ENCODE measurements at regions not wholly inside any gene's neighbourhood (a gene's known extent, or its start where the extent isn't known, plus 50 kb on each side); places are given as distances from the start of the nearest gene placed in this dataset.
"Not testable (repeated sequence)": the region's sequence is repeated elsewhere in the genome, so short reads cannot be mapped to it uniquely, and the experiment has no call there.

DNA sequence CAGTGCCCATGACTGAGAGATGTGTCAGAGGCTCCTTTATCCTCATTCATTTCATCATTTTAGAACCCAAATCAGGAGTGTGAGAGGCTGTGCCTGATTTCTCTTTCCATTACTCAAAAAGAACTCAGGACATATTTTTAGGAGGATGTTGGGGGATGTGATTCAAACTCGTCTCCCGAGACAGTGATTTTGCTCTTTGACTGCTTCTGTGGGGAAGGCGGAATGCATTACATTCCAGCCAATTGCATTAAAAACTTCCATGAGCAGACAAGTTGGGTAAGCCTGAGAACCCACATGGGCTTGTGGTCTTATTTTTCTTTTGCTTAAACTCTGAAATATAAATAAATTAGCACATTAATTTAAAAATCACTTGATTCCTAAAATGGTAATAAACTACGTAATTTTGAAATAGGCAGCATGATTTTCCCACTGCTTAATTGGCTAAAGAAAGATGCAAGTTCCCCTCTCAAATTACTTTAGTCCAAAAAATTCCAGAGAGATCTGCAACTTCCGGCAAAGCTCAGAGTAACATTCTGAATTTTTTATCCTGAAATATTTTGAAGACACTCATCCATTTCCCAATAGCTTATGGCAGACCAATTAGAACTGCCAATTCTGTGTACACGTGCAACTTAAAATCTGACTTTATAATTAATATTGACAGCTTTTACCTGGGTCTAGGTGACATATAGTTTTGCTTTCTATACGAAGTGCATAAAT, 185.6 kb downstream of the C7orf25 start:
- ChIA-PET CTCF (interaction anchor here (1.2 kb wide), 1 partner anchor 106 kb away, joined by 3 read pairs; no protein-coding TSS in a partner anchor), POLR2A (ENCODE audit: low non-redundant PET) (no interaction called here)
- no peak overlapping the region for H3K27ac ChIP-seq
- DNase-seq (ENCODE audit: low spot score): no peak
- TF ChIP-seq, protein P1, sequence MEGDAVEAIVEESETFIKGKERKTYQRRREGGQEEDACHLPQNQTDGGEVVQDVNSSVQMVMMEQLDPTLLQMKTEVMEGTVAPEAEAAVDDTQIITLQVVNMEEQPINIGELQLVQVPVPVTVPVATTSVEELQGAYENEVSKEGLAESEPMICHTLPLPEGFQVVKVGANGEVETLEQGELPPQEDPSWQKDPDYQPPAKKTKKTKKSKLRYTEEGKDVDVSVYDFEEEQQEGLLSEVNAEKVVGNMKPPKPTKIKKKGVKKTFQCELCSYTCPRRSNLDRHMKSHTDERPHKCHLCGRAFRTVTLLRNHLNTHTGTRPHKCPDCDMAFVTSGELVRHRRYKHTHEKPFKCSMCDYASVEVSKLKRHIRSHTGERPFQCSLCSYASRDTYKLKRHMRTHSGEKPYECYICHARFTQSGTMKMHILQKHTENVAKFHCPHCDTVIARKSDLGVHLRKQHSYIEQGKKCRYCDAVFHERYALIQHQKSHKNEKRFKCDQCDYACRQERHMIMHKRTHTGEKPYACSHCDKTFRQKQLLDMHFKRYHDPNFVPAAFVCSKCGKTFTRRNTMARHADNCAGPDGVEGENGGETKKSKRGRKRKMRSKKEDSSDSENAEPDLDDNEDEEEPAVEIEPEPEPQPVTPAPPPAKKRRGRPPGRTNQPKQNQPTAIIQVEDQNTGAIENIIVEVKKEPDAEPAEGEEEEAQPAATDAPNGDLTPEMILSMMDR (conservative IDR thresholded peaks at IDR 0.05; ENCODE audit: low read depth): no peak

- TF ChIP-seq, protein P1 (conservative IDR thresholded peaks at IDR 0.05; ENCODE audit: low read depth): no peak
- ChIA-PET CTCF (interaction anchor here (0.8 kb wide), 1 partner anchor 782 kb away, joined by 3 read pairs; no protein-coding TSS in a partner anchor), POLR2A (ENCODE audit: low non-redundant PET) (no interaction called here)
- no peak overlapping the region for H3K27ac ChIP-seq
- DNase-seq (ENCODE audit: low spot score): no peak
Observed at GRCh38 chr7:42722716-42723115, 189.2 kb downstream of the C7orf25 start.

- DNase-seq (ENCODE audit: low spot score): no peak
- TF ChIP-seq, protein P1 (conservative IDR thresholded peaks at IDR 0.05; ENCODE audit: low read depth): no peak
- ChIA-PET CTCF (no interaction called here), POLR2A (ENCODE audit: low non-redundant PET) (no interaction called here)
- H3K27ac ChIP-seq: no peak overlapping the region
Observed at GRCh38 chr7:42722198-42722597, 189.7 kb downstream of the C7orf25 start.

GRCh38 chr7:42720991-42721796, 190.7 kb downstream of the C7orf25 start:
- no peak overlapping the region for H3K27ac ChIP-seq
- ChIA-PET CTCF (no interaction called here), POLR2A (ENCODE audit: low non-redundant PET) (no interaction called here)
- no peak for DNase-seq (ENCODE audit: low spot score)
- TF ChIP-seq, protein P1 (conservative IDR thresholded peaks at IDR 0.05; ENCODE audit: low read depth): no peak

- H3K27ac ChIP-seq: no peak overlapping the region
- ChIA-PET CTCF (no interaction called here), POLR2A (ENCODE audit: low non-redundant PET) (no interaction called here)
- TF ChIP-seq, protein P1 (conservative IDR thresholded peaks at IDR 0.05; ENCODE audit: low read depth): no peak
- no peak for DNase-seq (ENCODE audit: low spot score)
Observed at GRCh38 chr7:42720012-42720411, 191.9 kb downstream of the C7orf25 start.

DNA sequence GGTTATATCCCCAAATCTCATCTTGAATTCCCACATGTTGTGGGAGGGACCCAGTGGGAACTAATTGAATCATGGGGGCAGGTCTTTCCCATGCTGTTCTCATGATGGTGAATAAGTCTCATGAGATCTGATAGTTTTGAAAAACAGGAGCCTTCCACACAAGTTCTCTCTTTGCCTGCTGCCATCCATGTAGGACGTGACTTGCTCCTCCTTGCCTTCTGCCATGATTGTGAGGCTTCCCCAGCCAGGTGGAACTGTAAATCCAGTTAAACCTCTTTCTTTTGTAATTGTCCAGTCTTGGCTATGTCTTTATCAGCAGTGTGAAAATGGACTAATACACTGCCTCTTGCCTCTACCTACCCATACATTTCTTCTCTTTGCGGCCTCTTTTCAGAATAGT, 193.4 kb downstream of the C7orf25 start:
- H3K27ac ChIP-seq; CTCF ChIA-PET; POLR2A ChIA-PET (ENCODE audit: low non-redundant PET); DNase-seq (ENCODE audit: low spot score): not testable (repeated sequence)

DNA sequence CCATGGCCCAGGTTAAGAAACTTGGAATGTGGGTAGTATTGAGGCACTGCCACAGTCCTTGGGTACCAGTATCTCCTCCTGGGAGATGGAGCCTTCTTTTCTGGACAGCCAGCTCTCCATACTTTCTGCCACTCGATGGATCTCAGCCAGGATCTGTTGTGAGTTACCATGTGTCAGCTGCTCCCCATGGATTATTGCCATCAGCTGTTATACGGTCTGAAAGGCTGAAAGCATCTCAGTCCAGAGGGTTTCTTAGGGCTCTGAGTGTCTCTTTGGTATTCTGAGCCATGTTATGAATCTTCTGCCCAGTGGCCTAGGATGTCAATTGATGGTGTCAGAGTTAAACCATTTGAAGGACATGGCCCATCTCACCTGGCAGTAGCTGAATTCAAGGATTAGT, 197.5 kb downstream of the C7orf25 start:
- TF ChIP-seq, protein P1 (conservative IDR thresholded peaks at IDR 0.05; ENCODE audit: low read depth): no peak
- CTCF ChIA-PET: interaction anchor here (0.5 kb wide), 1 partner anchor 16 kb away, joined by 4 read pairs; no protein-coding TSS in a partner anchor
- POLR2A ChIA-PET (ENCODE audit: low non-redundant PET): no interaction called here
- no peak for DNase-seq (ENCODE audit: low spot score)
- no peak overlapping the region for H3K27ac ChIP-seq

Data from RWPE1 (cell line).